ENCODE measurements at regions not wholly inside any gene's neighbourhood (a gene's known extent, or its start where the extent isn't known, plus 50 kb on each side); places are given as distances from the start of the nearest gene placed in this dataset.

- no peak for TF ChIP-seq CTCF (IDR thresholded peaks at IDR 0.05; ENCODE audit: control extremely low read depth, extremely low read depth)
- Histone ChIP-seq H3K9ac (ENCODE audit: insufficient read depth in 1 of 2, low read length in 2 of 2) (peak overlapping the region; percentile 1 to 91), H3K27ac (ENCODE audit: low read depth in 1 of 2, low read length in 1 of 2) (no peak overlapping the region), H3K27me3 (ENCODE audit: control insufficient read depth in 3 of 3, insufficient read depth in 3 of 3, low read length in 2 of 3) (peaks cover 0 to 15% (median 11%) of the 10 kb centered on the region in 3 donors), H3K36me3 (ENCODE audit: control insufficient read depth in 4 of 4, insufficient read depth in 4 of 4, low read length in 4 of 4) (no peaks in the 10 kb centered on the region), H3K4me1 (ENCODE audit: control insufficient read depth in 5 of 5, insufficient read depth in 5 of 5, low read length in 5 of 5) (peaks cover 0 to 9% (median 0%) of the 10 kb centered on the region in 5 donors), H3K4me3 (no peak overlapping the region), H3K9me3 (ENCODE audit: control insufficient read depth in 4 of 4, insufficient read depth in 3 of 4, low read length in 3 of 4) (no peaks in the 10 kb centered on the region)
- DNase-seq = peak; percentile 36 to 54 (median 52)
- peak; percentile 61 for ATAC-seq (ENCODE audit: insufficient read depth, low FRiP score)
- whole genome bisulfite sequencing, 2 donors = 13% methylated on average over 42 of the region's 42 CpGs
These were observed 55.8 kb upstream of the SHC3 start for GRCh38 chr9:89234205-89235067.

GRCh38 chr9:89236955-89237573, 58.4 kb upstream of the SHC3 start:
- Histone ChIP-seq H3K4me1 (ENCODE audit: control insufficient read depth in 5 of 5, insufficient read depth in 5 of 5, low read length in 5 of 5) (peaks cover 0 to 9% (median 0%) of the 10 kb centered on the region in 5 donors), H3K27me3 (ENCODE audit: control insufficient read depth in 3 of 3, insufficient read depth in 3 of 3, low read length in 2 of 3) (peaks cover 0 to 15% (median 11%) of the 10 kb centered on the region in 3 donors), H3K4me3 (no peak overlapping the region), H3K36me3 (ENCODE audit: control insufficient read depth in 4 of 4, insufficient read depth in 4 of 4, low read length in 4 of 4) (no peaks in the 10 kb centered on the region), H3K9ac (ENCODE audit: insufficient read depth in 1 of 2, low read length in 2 of 2) (no peak overlapping the region), H3K27ac (ENCODE audit: low read depth in 1 of 2, low read length in 1 of 2) (no peak overlapping the region), H3K9me3 (ENCODE audit: control insufficient read depth in 4 of 4, insufficient read depth in 3 of 4, low read length in 3 of 4) (no peaks in the 10 kb centered on the region)
- no peak for DNase-seq
- no peak for TF ChIP-seq CTCF (IDR thresholded peaks at IDR 0.05; ENCODE audit: control extremely low read depth, extremely low read depth)
- peak; percentile 20 for ATAC-seq (ENCODE audit: insufficient read depth, low FRiP score)
- 60 to 69% methylated on average over 6 of the region's 6 CpGs for WGBS, 2 donors

- no peak for TF ChIP-seq CTCF (IDR thresholded peaks at IDR 0.05; ENCODE audit: control extremely low read depth, extremely low read depth)
- 87 to 90% methylated on average over 3 of the region's 3 CpGs for WGBS, 2 donors
- H3K9me3 ChIP-seq (ENCODE audit: control insufficient read depth in 4 of 4, insufficient read depth in 3 of 4, low read length in 3 of 4) = no peaks in the 10 kb centered on the region
- H3K4me1 ChIP-seq (ENCODE audit: control insufficient read depth in 5 of 5, insufficient read depth in 5 of 5, low read length in 5 of 5) = peaks cover 0 to 9% (median 0%) of the 10 kb centered on the region in 5 donors
- DNase-seq (no peak), ATAC-seq (ENCODE audit: insufficient read depth, low FRiP score) (no peak)
- no peak overlapping the region for H3K27ac ChIP-seq (ENCODE audit: low read depth in 1 of 2, low read length in 1 of 2)
- peaks cover 0 to 15% (median 9%) of the 10 kb centered on the region in 3 donors for H3K27me3 ChIP-seq (ENCODE audit: control insufficient read depth in 3 of 3, insufficient read depth in 3 of 3, low read length in 2 of 3)
- no peak overlapping the region for H3K9ac ChIP-seq (ENCODE audit: insufficient read depth in 1 of 2, low read length in 2 of 2)
- H3K36me3 ChIP-seq (ENCODE audit: control insufficient read depth in 4 of 4, insufficient read depth in 4 of 4, low read length in 4 of 4) = no peaks in the 10 kb centered on the region
- H3K4me3 ChIP-seq = no peak overlapping the region
These were observed 59.8 kb upstream of the SHC3 start for GRCh38 chr9:89238424-89238823.
